ENCODE measurements at regions not wholly inside any gene's neighbourhood (a gene's known extent, or its start where the extent isn't known, plus 50 kb on each side); places are given as distances from the start of the nearest gene placed in this dataset.

DNA sequence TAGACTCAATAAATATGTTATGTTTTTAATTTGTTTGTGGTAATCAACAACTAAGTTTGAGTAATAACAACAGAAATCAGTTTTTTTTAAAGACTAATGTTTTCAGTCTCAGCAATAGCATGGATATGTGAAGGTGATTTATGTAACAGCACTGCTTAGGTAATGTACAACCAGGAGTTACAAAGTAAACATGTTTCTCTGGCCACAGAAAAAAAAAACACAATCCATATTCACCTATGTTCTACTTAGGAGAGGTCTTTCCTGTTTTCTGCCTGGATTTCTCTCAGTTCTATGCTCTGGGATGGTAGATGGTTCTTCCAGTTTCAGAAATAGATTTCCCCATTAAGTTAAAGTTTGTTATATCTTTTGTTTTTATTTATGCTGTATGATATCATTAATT is 579.4 kb downstream of the SI start:
- TF ChIP-seq EP300 (IDR thresholded peaks at IDR 0.05) (no peak), POLR2AphosphoS5 (IDR thresholded peaks at IDR 0.05) (no peak), POLR2A (IDR thresholded peaks at IDR 0.05) (no peak)
- TF ChIP-seq, protein P1, sequence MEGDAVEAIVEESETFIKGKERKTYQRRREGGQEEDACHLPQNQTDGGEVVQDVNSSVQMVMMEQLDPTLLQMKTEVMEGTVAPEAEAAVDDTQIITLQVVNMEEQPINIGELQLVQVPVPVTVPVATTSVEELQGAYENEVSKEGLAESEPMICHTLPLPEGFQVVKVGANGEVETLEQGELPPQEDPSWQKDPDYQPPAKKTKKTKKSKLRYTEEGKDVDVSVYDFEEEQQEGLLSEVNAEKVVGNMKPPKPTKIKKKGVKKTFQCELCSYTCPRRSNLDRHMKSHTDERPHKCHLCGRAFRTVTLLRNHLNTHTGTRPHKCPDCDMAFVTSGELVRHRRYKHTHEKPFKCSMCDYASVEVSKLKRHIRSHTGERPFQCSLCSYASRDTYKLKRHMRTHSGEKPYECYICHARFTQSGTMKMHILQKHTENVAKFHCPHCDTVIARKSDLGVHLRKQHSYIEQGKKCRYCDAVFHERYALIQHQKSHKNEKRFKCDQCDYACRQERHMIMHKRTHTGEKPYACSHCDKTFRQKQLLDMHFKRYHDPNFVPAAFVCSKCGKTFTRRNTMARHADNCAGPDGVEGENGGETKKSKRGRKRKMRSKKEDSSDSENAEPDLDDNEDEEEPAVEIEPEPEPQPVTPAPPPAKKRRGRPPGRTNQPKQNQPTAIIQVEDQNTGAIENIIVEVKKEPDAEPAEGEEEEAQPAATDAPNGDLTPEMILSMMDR (IDR thresholded peaks at IDR 0.05) = no peak

All from gastroesophageal sphincter (tissue), 3 donors.